ENCODE measurements at regions not wholly inside any gene's neighbourhood (a gene's known extent, or its start where the extent isn't known, plus 50 kb on each side); places are given as distances from the start of the nearest gene placed in this dataset.
"Not testable (repeated sequence)": the region's sequence is repeated elsewhere in the genome, so short reads cannot be mapped to it uniquely, and the experiment has no call there.

DNA sequence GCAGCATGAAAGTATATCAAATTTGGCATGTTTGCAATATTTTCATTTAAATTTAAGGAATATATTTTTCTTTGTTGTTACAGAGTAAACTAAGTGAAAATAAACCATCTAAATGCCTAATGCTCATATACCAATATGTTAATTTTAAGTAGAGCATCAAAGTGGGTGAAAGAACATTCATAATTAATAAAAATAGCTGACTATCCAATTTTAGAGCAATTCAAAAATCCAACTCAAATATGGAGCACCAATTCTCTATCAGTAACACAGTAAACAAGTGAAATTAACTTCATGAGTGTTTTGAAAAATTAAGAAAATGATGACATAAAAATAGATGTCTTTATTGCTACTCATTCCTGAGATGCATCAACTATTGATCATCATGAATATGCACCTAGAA lies 893.0 kb downstream of the DSC3 start:
- DNase-seq, result no peak

DNA sequence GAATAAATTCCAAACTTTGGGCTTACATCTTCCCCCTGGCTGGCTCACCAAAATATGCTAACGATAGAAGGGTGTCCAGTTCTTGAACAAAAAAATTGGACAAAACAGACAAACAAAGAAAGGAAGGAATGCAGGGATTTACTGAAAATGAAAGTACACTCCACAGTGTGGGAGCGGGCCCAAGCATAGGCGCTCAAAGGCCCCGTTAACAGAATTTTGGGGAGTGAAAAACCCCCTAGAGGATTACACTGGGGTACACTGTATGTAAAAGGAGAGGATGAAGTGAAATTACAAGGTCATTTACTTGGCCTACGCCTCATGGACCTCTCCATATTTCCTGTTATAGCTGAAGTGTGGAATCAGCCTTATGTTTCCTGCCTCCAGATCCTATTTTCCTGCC lies 899.7 kb downstream of the DSC3 start:
- DNase-seq, result no peak

GRCh38 chr18:30142248-30142647 lies 900.3 kb downstream of the DSC3 start:
- DNase-seq, result no peak

GRCh38 chr18:30141506-30141905 lies 901.0 kb downstream of the DSC3 start:
- DNase-seq, result not testable (repeated sequence)

DNA sequence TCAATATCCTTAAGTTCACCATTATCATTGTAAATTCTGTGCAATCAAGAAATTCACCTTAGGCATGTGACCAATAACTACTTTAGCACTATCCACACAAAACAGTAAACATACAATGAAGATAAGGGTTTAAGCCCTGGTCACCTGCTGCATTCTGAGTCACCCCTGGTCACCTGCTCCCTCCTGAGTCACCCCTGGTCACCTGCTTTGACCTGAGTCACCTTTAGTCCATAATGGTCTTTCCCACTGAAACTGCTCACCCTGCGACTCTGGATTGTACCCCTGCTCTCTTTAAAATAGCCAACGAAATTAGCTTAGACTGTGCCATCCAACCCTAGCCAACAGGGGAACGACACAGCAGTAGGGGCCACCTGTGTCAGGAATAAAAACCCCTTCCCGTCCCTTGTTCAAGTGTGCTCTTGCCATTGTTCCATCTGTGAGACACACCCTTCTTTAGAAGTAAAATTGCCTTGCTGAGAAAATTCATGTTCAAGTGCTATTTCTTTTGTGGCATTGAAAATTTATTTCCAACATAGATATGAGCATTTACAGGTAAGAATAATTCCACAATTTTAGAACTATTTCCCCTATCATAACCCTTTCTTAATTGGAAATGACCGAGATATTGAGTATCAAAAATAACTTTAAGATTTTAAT lies 902.8 kb downstream of the DSC3 start:
- no peak for DNase-seq

GRCh38 chr18:30135938-30136337 lies 906.6 kb downstream of the DSC3 start:
- no peak for DNase-seq

DNA sequence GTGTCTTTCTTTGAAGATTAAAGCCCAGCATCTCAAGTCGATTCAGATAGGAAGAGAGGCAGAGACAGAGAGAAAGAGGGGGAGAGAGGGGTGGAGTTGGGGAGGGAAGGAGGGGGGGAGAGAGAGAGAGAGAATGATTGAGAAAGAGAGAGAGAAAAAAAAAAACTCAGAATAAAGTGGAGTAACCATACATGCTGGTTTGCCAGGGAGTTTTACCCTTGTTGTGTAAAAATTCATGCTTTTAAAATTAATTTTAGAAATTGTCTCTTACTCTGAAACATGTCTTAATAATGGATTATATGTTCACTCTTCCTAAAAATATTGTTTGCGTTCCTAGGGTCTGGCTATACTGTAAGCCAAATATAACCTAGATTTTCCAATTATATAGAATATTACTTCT lies 908.5 kb downstream of the DSC3 start:
- no peak for DNase-seq

GRCh38 chr18:30132959-30133358 lies 909.6 kb downstream of the DSC3 start:
- no peak for DNase-seq

DNA sequence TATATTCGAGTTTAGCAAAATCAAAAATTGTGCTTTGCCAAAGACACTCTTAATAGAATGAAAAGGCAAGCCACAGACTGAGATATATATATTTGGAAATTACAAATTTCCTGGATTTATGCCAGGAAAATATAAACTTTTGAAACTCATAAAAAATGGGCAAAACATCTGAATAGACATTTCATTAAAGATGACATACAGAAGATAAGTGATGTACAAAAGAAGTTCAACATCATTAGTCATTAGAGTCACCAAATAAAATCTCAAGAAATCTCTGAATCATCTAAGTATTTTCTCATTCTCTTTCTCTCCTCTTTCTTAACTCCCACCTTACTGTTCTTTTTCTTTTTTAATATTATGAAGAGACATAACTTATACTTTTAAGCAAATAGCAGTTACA lies 921.1 kb downstream of the DSC3 start:
- no peak for DNase-seq

DNA sequence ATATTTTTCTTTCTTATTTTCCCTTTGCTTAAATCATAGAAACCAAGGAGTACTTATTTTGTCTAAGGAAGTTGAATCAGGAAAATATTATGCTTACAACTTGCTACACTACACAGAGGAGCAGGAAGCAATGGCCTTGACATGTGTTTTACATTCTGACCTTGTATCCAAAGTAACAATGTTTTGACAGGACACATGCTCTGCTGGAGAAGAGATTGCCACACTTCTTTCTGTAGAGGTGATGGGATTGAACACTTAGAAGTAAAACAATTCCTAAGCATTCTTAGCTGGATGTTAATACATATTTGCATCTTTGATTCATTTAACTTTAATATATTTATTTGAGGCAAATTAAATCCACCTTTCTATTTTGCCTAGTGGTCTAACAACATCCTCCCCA lies 929.1 kb downstream of the DSC3 start:
- DNase-seq, result no peak

DNA sequence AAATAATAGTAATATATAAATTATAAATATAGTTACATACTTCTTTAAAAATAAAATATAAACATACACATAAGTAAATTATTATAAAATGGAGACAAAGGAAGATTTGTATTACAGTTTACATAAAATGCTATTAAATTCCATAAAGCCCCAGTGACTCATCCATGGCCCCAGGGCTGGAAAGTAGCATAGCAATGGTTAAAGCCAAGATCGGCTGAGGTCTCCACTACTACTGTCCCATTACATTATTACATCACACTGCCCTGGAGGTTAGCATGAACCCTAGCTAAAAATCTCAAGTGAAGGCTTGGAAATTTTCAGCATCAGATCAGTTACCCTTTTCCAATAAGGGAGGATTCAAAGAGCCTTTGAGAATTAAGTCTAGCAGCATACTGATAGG lies 936.2 kb downstream of the DSC3 start:
- DNase-seq, result no peak

- no peak for DNase-seq
These were observed 938.7 kb downstream of the DSC3 start for GRCh38 chr18:30103881-30104280.

- DNase-seq, result no peak
These were observed 945.7 kb downstream of the DSC3 start for GRCh38 chr18:30096796-30097195.

- no peak for DNase-seq
These were observed 948.0 kb downstream of the DSC3 start for GRCh38 chr18:30094556-30094955.

DNA sequence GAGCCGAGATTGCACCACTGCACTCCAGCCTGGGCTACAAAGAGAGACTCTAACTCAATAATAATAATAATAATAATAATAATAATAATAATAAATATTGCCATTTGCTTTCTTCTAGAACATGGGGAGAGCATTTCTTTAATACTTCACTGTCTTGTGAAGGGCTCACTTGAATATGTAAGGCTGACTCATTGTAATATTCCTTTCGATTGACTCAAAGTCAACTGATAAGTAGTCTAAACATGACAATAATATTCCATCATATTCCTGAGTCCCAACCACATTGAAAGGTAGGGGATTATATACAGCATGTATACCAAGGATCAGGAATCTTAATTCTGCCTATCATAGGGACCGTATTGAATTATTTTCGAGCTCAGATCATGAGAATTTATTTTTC lies 949.2 kb downstream of the DSC3 start:
- DNase-seq, result no peak

DNA sequence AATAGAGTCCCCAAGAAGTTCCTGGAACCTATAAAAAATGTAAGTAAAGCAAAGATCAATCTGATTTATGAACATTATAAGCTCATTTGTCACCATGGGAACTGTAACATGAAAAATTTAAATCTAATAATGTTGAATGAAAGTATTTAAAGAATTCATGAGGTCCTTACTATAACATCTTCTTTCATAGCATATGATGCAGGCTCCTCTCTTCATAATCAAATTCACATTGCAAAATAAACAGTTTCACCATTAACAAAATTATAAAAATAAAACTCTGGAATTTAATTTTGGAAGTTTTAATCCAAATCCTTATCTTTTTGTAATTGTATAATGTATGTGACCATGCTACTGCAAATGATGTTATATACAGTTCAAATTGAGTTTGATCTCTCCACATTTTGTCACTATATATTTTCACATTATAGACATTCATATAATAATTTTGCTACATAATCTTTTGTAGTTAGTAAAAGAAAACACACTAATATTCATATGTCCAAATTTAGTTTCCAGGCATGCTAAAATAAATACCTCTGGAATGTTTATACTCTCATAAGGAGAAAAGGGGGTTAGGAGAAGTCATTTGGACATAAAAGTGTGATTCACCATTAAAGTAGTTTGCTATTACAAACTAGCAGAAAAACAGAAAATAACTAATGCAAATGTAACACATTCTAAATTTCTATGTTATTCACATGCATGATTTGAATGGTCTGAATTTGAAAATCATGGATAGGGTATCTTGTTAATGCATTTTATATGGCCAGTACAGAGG lies 954.1 kb downstream of the DSC3 start:
- no peak for DNase-seq

DNA sequence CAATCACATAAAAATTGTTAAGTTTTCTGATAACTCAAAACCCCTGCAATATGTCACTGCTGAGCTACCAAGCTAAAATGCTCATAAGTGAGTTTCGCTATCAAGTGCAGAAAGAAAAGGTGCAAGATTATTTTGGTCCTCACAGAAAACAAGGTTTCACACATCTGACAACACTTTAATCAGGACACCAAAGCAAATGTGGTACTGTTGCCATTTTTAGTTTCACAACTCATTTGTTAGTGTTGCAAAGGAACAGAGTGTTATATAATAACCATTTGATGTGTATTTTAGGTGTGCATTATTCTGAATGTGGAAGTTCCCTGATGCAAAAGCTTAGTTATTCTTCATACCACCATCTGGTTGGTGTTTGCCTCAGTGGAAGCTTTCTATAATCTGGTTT lies 956.2 kb downstream of the DSC3 start:
- DNase-seq, result no peak

DNA sequence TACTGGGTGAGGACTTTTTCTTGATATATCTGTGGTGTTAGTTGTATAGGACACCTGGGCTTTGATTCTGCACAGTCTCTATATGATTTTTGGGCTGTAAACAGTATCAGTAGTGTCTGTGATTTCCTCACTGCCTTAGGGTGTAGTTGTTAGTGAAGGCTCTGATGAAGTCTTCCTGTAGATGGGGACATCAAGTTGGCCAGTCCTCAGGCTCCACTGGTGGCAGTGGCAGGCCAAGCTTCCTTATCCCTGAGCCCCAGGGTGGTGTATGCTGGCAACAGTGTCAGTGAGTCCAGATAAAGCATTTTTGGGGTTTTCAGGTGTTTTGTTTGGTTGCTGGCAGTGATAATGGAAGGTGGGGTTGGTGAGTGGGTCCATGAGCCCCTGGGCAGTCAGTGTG lies 961.4 kb downstream of the DSC3 start:
- no peak for DNase-seq

DNA sequence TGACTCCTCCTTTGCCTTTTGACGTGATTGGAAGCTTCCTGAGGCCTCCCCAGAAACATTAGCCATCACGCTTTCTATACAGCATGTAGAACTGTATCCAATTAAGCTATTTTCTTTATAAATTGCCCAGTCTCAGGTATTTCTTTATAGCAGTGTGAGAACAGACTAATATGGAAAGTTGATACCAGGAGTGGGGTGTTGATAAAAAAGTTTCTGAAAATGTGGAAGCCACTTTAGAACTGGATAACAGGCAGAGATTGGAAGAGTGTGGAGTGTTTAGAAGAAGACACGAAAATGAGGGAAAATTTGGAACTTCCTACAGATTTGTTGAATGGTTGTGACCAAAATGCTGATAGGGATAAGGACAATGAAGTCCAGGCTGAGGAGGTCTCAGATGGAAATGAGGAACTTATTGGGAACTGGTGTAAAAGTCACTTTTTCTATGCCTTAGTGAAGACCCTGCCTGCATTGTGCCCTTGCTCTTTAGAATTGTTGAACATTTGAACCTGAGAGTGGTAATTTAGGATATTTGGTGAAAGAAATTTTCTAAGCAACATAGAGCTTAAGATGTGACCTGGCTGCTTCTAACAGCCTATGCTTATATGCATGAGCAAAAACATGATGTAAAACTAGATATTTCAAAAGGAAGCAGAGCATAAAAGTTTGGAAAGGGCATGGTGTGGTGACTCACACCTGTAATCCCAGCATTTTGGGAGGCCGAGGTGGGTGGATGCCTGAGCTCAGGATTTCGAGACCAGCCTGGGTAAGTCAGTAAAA lies 969.7 kb downstream of the DSC3 start:
- DNase-seq, result no peak

GRCh38 chr18:30066288-30066687 lies 976.3 kb downstream of the DSC3 start:
- no peak for DNase-seq

DNA sequence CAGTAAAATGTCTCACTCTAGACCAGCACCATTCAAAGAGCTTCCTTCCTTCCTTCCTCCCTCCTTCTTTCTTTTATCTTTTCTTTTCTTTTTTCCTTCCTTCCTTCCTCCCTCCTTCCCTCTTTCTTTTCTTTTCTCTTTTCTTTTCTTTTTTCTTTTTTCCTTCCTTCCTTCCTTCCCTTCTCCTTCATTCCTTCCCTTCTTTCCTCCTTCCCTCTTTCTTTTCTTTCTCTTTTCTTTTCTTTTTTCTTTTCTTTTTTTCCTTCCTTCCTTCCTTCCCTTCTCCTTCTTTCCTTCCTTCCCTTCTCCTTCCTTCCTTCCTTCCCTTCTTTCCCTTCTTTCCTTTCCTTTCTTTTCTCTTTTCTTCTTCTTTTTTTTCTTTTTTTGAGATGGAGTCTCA lies 985.1 kb downstream of the DSC3 start:
- DNase-seq, result no peak

DNA sequence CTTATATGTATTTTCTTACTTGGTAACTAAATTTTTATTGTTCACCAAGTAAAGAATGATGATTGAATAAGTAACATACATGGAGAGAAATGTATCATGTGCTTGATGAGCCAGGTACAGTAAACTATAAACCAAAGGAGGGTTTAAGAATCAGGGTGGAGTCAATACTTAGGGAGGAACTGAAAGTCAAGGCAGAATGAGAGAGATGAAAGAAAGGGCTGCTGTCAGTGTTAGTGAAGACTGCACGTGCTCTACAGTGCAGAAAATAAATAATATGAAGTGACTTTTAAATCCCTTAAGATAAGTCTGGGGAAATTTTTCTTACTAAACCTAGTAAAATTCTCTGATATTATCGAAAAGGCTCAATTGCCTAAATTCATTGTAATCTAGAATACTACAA lies 986.0 kb downstream of the DSC3 start:
- no peak for DNase-seq

- DNase-seq, result no peak
These were observed 998.0 kb downstream of the DSC3 start for GRCh38 chr18:30044496-30044895.

- no peak for DNase-seq
These were observed 1003.3 kb downstream of the DSC3 start for GRCh38 chr18:30039201-30039600.
